HEK293 (cell line): ENCODE measurements at regions not wholly inside any gene's neighbourhood (a gene's known extent, or its start where the extent isn't known, plus 50 kb on each side); places are given as distances from the start of the nearest gene placed in this dataset.

Experiments
- YY1 ChIP-seq: fragments of 450-650 bp; formaldehyde crosslinking; IDR thresholded peaks from 2 replicates; pipeline ENCODE4 v1.5.1; 2018; ENCODE audit warnings: missing biosample characterization, missing genetic modification characterization
- TF ChIP-seq, protein P1 (sequence below): IDR thresholded peaks from 2 replicates; pipeline ENCODE4 v1.6.1; 2011; ENCODE audit warnings: mild to moderate bottlenecking, low read depth, low read length, borderline replicate concordance
- TF ChIP-seq, protein P2 (sequence below): fragments of 450-650 bp; formaldehyde crosslinking; IDR thresholded peaks from 2 replicates; pipeline ENCODE4 v1.5.1; 2016; ENCODE audit warnings: missing biosample characterization, missing genetic modification characterization

DNA sequence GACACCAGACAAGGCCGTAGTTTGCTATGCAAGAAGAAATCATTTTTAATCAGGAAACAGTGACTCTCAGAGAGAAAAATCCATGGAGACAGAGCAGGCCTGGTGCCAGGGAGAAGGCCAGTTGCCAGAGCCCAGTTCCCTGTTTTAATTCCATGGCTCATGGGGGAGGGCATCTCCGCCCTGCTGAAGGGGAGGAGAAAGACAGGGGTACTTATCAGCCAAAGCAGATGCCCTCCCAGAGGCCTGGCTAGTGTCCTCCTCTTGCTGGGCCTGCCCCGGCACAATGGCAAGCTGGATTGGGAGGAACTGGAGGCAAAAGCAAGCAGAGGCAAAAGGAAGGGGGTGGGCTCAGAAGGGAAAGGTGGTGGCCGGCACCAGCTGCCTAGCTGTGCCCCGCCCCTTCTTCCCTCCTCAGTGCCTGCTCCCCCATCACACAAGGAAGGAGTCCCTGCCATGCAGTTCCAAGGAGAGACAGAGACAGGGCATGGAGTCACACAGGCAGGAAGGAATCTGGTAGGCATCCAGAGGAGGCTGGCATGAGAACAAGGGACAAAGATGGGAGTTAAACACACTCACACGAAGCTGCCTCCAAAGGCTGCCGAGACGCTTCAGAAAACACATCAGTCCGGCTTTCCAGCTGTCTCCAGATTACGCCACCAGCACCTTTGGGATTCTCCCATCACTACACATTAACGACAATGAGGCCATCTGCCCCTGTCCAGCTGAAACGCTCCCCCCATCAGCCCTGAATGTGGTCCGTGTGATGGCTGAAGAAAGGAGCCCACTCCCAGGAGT lies 591.8 kb downstream of the BUD13 start:
- TF ChIP-seq, protein P1, sequence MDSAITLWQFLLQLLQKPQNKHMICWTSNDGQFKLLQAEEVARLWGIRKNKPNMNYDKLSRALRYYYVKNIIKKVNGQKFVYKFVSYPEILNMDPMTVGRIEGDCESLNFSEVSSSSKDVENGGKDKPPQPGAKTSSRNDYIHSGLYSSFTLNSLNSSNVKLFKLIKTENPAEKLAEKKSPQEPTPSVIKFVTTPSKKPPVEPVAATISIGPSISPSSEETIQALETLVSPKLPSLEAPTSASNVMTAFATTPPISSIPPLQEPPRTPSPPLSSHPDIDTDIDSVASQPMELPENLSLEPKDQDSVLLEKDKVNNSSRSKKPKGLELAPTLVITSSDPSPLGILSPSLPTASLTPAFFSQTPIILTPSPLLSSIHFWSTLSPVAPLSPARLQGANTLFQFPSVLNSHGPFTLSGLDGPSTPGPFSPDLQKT = no peak
- TF ChIP-seq, protein P2, sequence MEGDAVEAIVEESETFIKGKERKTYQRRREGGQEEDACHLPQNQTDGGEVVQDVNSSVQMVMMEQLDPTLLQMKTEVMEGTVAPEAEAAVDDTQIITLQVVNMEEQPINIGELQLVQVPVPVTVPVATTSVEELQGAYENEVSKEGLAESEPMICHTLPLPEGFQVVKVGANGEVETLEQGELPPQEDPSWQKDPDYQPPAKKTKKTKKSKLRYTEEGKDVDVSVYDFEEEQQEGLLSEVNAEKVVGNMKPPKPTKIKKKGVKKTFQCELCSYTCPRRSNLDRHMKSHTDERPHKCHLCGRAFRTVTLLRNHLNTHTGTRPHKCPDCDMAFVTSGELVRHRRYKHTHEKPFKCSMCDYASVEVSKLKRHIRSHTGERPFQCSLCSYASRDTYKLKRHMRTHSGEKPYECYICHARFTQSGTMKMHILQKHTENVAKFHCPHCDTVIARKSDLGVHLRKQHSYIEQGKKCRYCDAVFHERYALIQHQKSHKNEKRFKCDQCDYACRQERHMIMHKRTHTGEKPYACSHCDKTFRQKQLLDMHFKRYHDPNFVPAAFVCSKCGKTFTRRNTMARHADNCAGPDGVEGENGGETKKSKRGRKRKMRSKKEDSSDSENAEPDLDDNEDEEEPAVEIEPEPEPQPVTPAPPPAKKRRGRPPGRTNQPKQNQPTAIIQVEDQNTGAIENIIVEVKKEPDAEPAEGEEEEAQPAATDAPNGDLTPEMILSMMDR = no peak
- no peak for TF ChIP-seq YY1
